GM23338 (cell line): ENCODE measurements at regions not wholly inside any gene's neighbourhood (a gene's known extent, or its start where the extent isn't known, plus 50 kb on each side); places are given as distances from the start of the nearest gene placed in this dataset.

Source experiments
- ATAC-seq: fragments of 200-7000 bp; cut with Tn5 transposase; 3 replicates; pipeline ENCODE4 v1.9.1; 2020
- DNase-seq: peaks from one replicate; pipeline ENCODE4 v3.0.0-alpha.2; 2015; ENCODE audit warnings: low spot score
- H2AFZ ChIP-seq: fragments of 200-600 bp; sonication (generic); 2 replicates; pipeline ENCODE4 v1.8.0; 2016; ENCODE audit warnings: antibody characterized with exemption, mild to moderate bottlenecking, moderate library complexity
- H3F3A ChIP-seq: fragments of 200-600 bp; sonication (generic); replicated peaks from 2 replicates; pipeline ENCODE4 v1.8.0; 2017; ENCODE audit warnings: antibody characterized with exemption, mixed run types, low read depth
- H3K27ac ChIP-seq: fragments of 200-600 bp; sonication (generic); 2 replicates; pipeline ENCODE4 v1.6.1; 2016; ENCODE audit warnings: low read depth
- H3K27me3 ChIP-seq: fragments of 200-600 bp; sonication (generic); 2 replicates; pipeline ENCODE4 v1.8.0; 2016; ENCODE audit warnings: mild to moderate bottlenecking, mixed run types, moderate library complexity; ENCODE audit not compliant: insufficient read depth
- H3K36me3 ChIP-seq: fragments of 200-600 bp; sonication (generic); 2 replicates; pipeline ENCODE4 v1.8.0; 2016; ENCODE audit warnings: mild to moderate bottlenecking; ENCODE audit not compliant: insufficient read depth
- H3K4me1 ChIP-seq: fragments of 200-600 bp; sonication (generic); 2 replicates; pipeline ENCODE4 v1.8.0; 2016; ENCODE audit warnings: mild to moderate bottlenecking, moderate library complexity; ENCODE audit not compliant: insufficient read depth
- H3K4me2 ChIP-seq: fragments of 200-600 bp; sonication (generic); 2 replicates; pipeline ENCODE4 v1.7.1; 2017; ENCODE audit warnings: mixed run types
- H3K4me3 ChIP-seq: fragments of 200-600 bp; sonication (generic); 2 replicates; pipeline ENCODE4 v1.6.1; 2016; ENCODE audit warnings: mixed run types
- H3K79me2 ChIP-seq: fragments of 200-600 bp; sonication (generic); replicated peaks from 2 replicates; pipeline ENCODE4 v1.8.0; 2017; ENCODE audit warnings: mild to moderate bottlenecking; ENCODE audit not compliant: insufficient read depth
- H3K9me2 ChIP-seq: fragments of 200-600 bp; sonication (generic); 2 replicates; pipeline ENCODE4 v1.8.0; 2017; ENCODE audit not compliant: insufficient read depth
- H4K20me1 ChIP-seq: fragments of 200-600 bp; sonication (generic); replicated peaks from 2 replicates; pipeline ENCODE4 v1.8.0; 2017; ENCODE audit warnings: mild to moderate bottlenecking; ENCODE audit not compliant: insufficient read depth
- H3K27ac Mint-ChIP-seq: 2 replicates; pipeline ENCODE4 v1.8.0; 2020; ENCODE audit warnings: inconsistent platforms, mild to moderate bottlenecking, moderate library complexity, mixed read lengths
- H3K27me3 Mint-ChIP-seq: 3 replicates; pipeline ENCODE4 v1.8.0; 2022; ENCODE audit warnings: low read depth, mild to moderate bottlenecking, moderate library complexity, mixed read lengths, inconsistent platforms; ENCODE audit not compliant: insufficient read depth, poor library complexity
- H3K36me3 Mint-ChIP-seq: 3 replicates; pipeline ENCODE4 v1.8.0; 2021; ENCODE audit warnings: low read depth, mild to moderate bottlenecking, inconsistent platforms, moderate library complexity, mixed read lengths
- H3K4me1 Mint-ChIP-seq: 3 replicates; pipeline ENCODE4 v1.8.0; 2020; ENCODE audit warnings: mild to moderate bottlenecking, inconsistent platforms, mixed read lengths
- H3K4me3 Mint-ChIP-seq: 3 replicates; pipeline ENCODE4 v1.8.0; 2021; ENCODE audit warnings: moderate library complexity, mild to moderate bottlenecking, inconsistent platforms, mixed read lengths
- H3K9me3 Mint-ChIP-seq: 3 replicates; pipeline ENCODE4 v1.8.0; 2020; ENCODE audit warnings: moderate library complexity, mild to moderate bottlenecking, inconsistent platforms, mixed read lengths
- EZH2 ChIP-seq: fragments of 200-600 bp; sonication (generic); IDR thresholded peaks from one replicate; pipeline ENCODE4 v1.8.0; 2017; ENCODE audit warnings: antibody characterized with exemption, mild to moderate bottlenecking, low read depth; ENCODE audit not compliant: unreplicated experiment
- EZH2phosphoT487 ChIP-seq: fragments of 200-600 bp; sonication (generic); IDR thresholded peaks from one replicate; pipeline ENCODE4 v1.8.1; 2018; ENCODE audit warnings: antibody characterized with exemption; ENCODE audit not compliant: unreplicated experiment
- NANOG ChIP-seq: IDR thresholded peaks from 2 replicates; pipeline ENCODE4 v1.6.1; 2016; ENCODE audit warnings: antibody characterized with exemption, borderline replicate concordance
- POLR2AphosphoS5 ChIP-seq: IDR thresholded peaks from 2 replicates; pipeline ENCODE4 v1.6.1; 2016; ENCODE audit warnings: antibody characterized with exemption, low read depth
- STAT1 ChIP-seq: IDR thresholded peaks from one replicate; pipeline ENCODE4 v1.6.1; 2016; ENCODE audit warnings: antibody characterized with exemption; ENCODE audit not compliant: unreplicated experiment
- ZNF114 ChIP-seq: fragments of 250-450 bp; sonication (Bioruptor Pico); IDR thresholded peaks from 2 replicates; pipeline ENCODE4 v1.5.0; 2020; ENCODE audit warnings: mild to moderate bottlenecking, moderate library complexity
- ZNF331 ChIP-seq: fragments of 250-450 bp; sonication (Bioruptor Pico); IDR thresholded peaks from 2 replicates; pipeline ENCODE4 v1.5.0; 2020; ENCODE audit warnings: low read depth, mild to moderate bottlenecking, moderate library complexity
- TF ChIP-seq, protein P1 (sequence below): fragments of 250-450 bp; sonication (Bioruptor Pico); IDR thresholded peaks from 2 replicates; pipeline ENCODE4 v1.5.0; 2020; ENCODE audit warnings: mild to moderate bottlenecking, moderate library complexity

- TF ChIP-seq STAT1 (no peak), EZH2 (no peak), EZH2phosphoT487 (no peak), ZNF331 (CRISPR knock-in tag) (no peak), NANOG (no peak), POLR2AphosphoS5 (no peak), ZNF114 (CRISPR knock-in tag) (no peak)
- TF ChIP-seq, protein P1, sequence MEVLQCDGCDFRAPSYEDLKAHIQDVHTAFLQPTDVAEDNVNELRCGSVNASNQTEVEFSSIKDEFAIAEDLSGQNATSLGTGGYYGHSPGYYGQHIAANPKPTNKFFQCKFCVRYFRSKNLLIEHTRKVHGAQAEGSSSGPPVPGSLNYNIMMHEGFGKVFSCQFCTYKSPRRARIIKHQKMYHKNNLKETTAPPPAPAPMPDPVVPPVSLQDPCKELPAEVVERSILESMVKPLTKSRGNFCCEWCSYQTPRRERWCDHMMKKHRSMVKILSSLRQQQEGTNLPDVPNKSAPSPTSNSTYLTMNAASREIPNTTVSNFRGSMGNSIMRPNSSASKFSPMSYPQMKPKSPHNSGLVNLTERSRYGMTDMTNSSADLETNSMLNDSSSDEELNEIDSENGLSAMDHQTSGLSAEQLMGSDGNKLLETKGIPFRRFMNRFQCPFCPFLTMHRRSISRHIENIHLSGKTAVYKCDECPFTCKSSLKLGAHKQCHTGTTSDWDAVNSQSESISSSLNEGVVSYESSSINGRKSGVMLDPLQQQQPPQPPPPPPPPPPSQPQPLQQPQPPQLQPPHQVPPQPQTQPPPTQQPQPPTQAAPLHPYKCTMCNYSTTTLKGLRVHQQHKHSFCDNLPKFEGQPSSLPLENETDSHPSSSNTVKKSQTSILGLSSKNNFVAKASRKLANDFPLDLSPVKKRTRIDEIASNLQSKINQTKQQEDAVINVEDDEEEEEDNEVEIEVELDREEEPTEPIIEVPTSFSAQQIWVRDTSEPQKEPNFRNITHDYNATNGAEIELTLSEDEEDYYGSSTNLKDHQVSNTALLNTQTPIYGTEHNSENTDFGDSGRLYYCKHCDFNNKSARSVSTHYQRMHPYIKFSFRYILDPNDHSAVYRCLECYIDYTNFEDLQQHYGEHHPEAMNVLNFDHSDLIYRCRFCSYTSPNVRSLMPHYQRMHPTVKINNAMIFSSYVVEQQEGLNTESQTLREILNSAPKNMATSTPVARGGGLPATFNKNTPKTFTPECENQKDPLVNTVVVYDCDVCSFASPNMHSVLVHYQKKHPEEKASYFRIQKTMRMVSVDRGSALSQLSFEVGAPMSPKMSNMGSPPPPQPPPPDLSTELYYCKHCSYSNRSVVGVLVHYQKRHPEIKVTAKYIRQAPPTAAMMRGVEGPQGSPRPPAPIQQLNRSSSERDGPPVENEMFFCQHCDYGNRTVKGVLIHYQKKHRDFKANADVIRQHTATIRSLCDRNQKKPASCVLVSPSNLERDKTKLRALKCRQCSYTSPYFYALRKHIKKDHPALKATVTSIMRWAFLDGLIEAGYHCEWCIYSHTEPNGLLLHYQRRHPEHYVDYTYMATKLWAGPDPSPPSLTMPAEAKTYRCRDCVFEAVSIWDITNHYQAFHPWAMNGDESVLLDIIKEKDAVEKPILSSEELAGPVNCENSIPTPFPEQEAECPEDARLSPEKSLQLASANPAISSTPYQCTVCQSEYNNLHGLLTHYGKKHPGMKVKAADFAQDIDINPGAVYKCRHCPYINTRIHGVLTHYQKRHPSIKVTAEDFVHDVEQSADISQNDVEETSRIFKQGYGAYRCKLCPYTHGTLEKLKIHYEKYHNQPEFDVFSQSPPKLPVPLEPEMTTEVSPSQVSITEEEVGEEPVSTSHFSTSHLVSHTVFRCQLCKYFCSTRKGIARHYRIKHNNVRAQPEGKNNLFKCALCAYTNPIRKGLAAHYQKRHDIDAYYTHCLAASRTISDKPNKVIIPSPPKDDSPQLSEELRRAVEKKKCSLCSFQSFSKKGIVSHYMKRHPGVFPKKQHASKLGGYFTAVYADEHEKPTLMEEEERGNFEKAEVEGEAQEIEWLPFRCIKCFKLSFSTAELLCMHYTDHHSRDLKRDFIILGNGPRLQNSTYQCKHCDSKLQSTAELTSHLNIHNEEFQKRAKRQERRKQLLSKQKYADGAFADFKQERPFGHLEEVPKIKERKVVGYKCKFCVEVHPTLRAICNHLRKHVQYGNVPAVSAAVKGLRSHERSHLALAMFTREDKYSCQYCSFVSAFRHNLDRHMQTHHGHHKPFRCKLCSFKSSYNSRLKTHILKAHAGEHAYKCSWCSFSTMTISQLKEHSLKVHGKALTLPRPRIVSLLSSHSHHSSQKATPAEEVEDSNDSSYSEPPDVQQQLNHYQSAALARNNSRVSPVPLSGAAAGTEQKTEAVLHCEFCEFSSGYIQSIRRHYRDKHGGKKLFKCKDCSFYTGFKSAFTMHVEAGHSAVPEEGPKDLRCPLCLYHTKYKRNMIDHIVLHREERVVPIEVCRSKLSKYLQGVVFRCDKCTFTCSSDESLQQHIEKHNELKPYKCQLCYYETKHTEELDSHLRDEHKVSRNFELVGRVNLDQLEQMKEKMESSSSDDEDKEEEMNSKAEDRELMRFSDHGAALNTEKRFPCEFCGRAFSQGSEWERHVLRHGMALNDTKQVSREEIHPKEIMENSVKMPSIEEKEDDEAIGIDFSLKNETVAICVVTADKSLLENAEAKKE = no peak
Measured at GRCh38 chr9:81427870-81428269, 261.5 kb downstream of the TLE1 start (continued).

DNA sequence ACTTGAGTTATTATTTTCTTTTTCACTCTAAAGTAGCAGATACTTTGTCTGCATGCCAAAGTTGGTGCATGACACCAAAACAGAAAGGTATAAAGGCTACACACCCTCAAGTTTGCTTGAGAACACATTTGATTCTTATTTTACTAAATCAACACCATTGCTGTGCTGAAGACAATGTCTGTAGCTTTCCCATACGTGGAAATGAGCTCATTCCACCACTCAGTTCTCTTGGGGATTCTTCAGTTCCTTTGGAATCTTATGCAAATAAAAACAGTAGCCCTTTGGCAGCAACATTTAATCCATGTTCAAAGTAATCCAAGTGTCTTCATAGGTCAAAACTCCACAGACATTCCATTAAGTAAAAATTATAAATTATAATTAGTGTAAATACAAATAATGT is 264.9 kb downstream of the TLE1 start:
- no peaks in the 10 kb centered on the region for H3K36me3 ChIP-seq
- no peak overlapping the region for H2AFZ ChIP-seq
- no peaks in the 10 kb centered on the region for H3F3A ChIP-seq
- no peak overlapping the region for H3K4me2 ChIP-seq
- DNase-seq = no peak
- H3K27me3 ChIP-seq = no peaks in the 10 kb centered on the region
- H3K4me1 ChIP-seq = no peaks in the 10 kb centered on the region
- H3K27ac Mint-ChIP-seq = no peak overlapping the region
- H4K20me1 ChIP-seq = no peaks in the 10 kb centered on the region
- no peak overlapping the region for H3K27ac ChIP-seq
- H3K9me2 ChIP-seq = peaks cover 6% of the 10 kb centered on the region; the same call in 1 of the 2 replicates
- peaks cover 9% of the 10 kb centered on the region; the same call in 2 of the 3 replicates for H3K36me3 Mint-ChIP-seq
- no peaks in the 10 kb centered on the region for H3K79me2 ChIP-seq
- H3K4me1 Mint-ChIP-seq = no peaks in the 10 kb centered on the region
- no peak for ATAC-seq
- no peak for TF ChIP-seq ZNF114 (CRISPR knock-in tag)
- peaks cover 3% of the 10 kb centered on the region for H3K27me3 Mint-ChIP-seq
- H3K4me3 ChIP-seq = no peak overlapping the region
- H3K4me3 Mint-ChIP-seq = no peak overlapping the region
- peaks cover 35% of the 10 kb centered on the region for H3K9me3 Mint-ChIP-seq
